CD14-positive monocyte (primary cell): ENCODE measurements at regions not wholly inside any gene's neighbourhood (a gene's known extent, or its start where the extent isn't known, plus 50 kb on each side); places are given as distances from the start of the nearest gene placed in this dataset.

Experiments used
- DNase-seq, 3 donors: peaks; one replicate each; pipeline ENCODE4 v3.0.0-alpha.2; 2011 to 2022
- H2AFZ ChIP-seq: 2 replicates; pipeline ENCODE4 v1.6.0; 2012; ENCODE audit warnings: mild to moderate bottlenecking, low read depth, low read length, inconsistent platforms; ENCODE audit not compliant: insufficient read depth, poor library complexity, severe bottlenecking
- H3K27ac ChIP-seq, 2 donors: 1 replicate in 1 of 2; 2 replicates in 1 of 2; pipeline ENCODE4 v1.5.1; 2012 to 2013; ENCODE audit warnings: low read length in 2 of 2, control low read depth in 1 of 2, inconsistent platforms in 1 of 2, low read depth in 1 of 2, mild to moderate bottlenecking in 1 of 2
- H3K27me3 ChIP-seq, 2 donors: one replicate each; pipeline versions ENCODE4 v1.6.0 to v1.6.1; 2011 to 2013; ENCODE audit warnings: low read length in 2 of 2; ENCODE audit not compliant: control insufficient read depth in 2 of 2, insufficient read depth in 2 of 2
- H3K36me3 ChIP-seq, 2 donors: replicated peaks in 1 of 2; 1 replicate in 1 of 2; 2 replicates in 1 of 2; pipeline versions ENCODE4 v1.5.1 to v1.6.1; 2012 to 2013; ENCODE audit warnings: low read length in 2 of 2, control low read depth in 1 of 2, inconsistent platforms in 1 of 2, mild to moderate bottlenecking in 1 of 2; ENCODE audit not compliant: insufficient read depth in 2 of 2, control insufficient read depth in 1 of 2
- H3K4me1 ChIP-seq, 2 donors: 1 replicate in 1 of 2; 2 replicates in 1 of 2; pipeline versions ENCODE4 v1.5.1 to v1.6.1; 2012 to 2013; ENCODE audit warnings: low read length in 2 of 2, control low read depth in 1 of 2, inconsistent platforms in 1 of 2, mild to moderate bottlenecking in 1 of 2, moderate library complexity in 1 of 2; ENCODE audit not compliant: insufficient read depth in 2 of 2, control insufficient read depth in 1 of 2
- H3K4me2 ChIP-seq: replicated peaks from 2 replicates; pipeline ENCODE3; 2012; ENCODE audit warnings: low read length, moderate library complexity, mild to moderate bottlenecking; ENCODE audit not compliant: poor library complexity, severe bottlenecking; ENCODE audit errors: extremely low read depth
- H3K4me3 ChIP-seq, 3 experiments: fragments of 200-600 bp in 1 of 3; sonication (generic) in 1 of 3; replicated peaks in 1 of 3; 1 replicate in 2 of 3; 2 replicates in 1 of 3; pipeline ENCODE4 v1.5.1; 2011 to 2013; ENCODE audit warnings: low read length in 3 of 3, mild to moderate bottlenecking in 3 of 3, control low read depth in 2 of 3, low read depth in 2 of 3, inconsistent platforms in 1 of 3, moderate library complexity in 1 of 3
- H3K79me2 ChIP-seq: 2 replicates; pipeline ENCODE4 v1.6.0; 2012; ENCODE audit warnings: mild to moderate bottlenecking, control low read depth, inconsistent platforms, low read length, moderate library complexity; ENCODE audit not compliant: insufficient read depth
- H3K9ac ChIP-seq: 2 replicates; pipeline ENCODE4 v1.6.0; 2017; ENCODE audit warnings: low read length, mild to moderate bottlenecking; ENCODE audit not compliant: insufficient read depth, poor library complexity, severe bottlenecking
- H3K9me3 ChIP-seq, 2 donors: replicated peaks in 1 of 2; 1 replicate in 1 of 2; 2 replicates in 1 of 2; pipeline versions ENCODE4 v1.5.1 to v1.6.1; 2012 to 2013; ENCODE audit warnings: low read length in 2 of 2, control low read depth in 1 of 2; ENCODE audit not compliant: control insufficient read depth in 1 of 2, insufficient read depth in 1 of 2
- H4K20me1 ChIP-seq: 2 replicates; pipeline ENCODE4 v1.6.0; 2012; ENCODE audit warnings: mild to moderate bottlenecking, low read length, control low read depth, moderate library complexity; ENCODE audit not compliant: insufficient read depth
- H3K27ac Mint-ChIP-seq, 7 donors: one replicate each; pipeline ENCODE4 v1.8.0; 2020; ENCODE audit warnings: mild to moderate bottlenecking in 7 of 7, mixed read lengths in 7 of 7, moderate library complexity in 6 of 7, inconsistent platforms in 2 of 7
- H3K27me3 Mint-ChIP-seq, 3 donors: one replicate each; pipeline ENCODE4 v1.8.0; 2021 to 2022; ENCODE audit warnings: low read depth in 3 of 3, mild to moderate bottlenecking in 3 of 3, mixed read lengths in 3 of 3, moderate library complexity in 3 of 3, inconsistent platforms in 1 of 3
- H3K36me3 Mint-ChIP-seq, 2 donors: one replicate each; pipeline ENCODE4 v1.8.0; 2020; ENCODE audit warnings: mixed read lengths in 2 of 2, inconsistent platforms in 1 of 2, mild to moderate bottlenecking in 1 of 2
- H3K4me1 Mint-ChIP-seq: one replicate; pipeline ENCODE4 v1.8.0; 2020; ENCODE audit warnings: mild to moderate bottlenecking, mixed read lengths
- H3K4me3 Mint-ChIP-seq, 2 donors: one replicate each; pipeline ENCODE4 v1.8.0; 2020; ENCODE audit warnings: mild to moderate bottlenecking in 2 of 2, mixed read lengths in 2 of 2, moderate library complexity in 1 of 2
- H3K9me3 Mint-ChIP-seq, 7 donors: one replicate each; pipeline ENCODE4 v1.8.0; 2020 to 2022; ENCODE audit warnings: mixed read lengths in 7 of 7, mild to moderate bottlenecking in 6 of 7, moderate library complexity in 6 of 7, inconsistent platforms in 2 of 7
- CTCF ChIP-seq: fragments of 200-600 bp; IDR thresholded peaks from one replicate; pipeline ENCODE4 v1.8.0; 2022; ENCODE audit warnings: antibody characterized with exemption, mild to moderate bottlenecking
- WGBS: methylation state at CpG from one replicate; pipeline ENCODE4 v1.1.5; 2013; ENCODE audit warnings: missing lambda C conversion rate; ENCODE audit not compliant: insufficient coverage; 5-methylcytosine and 5-hydroxymethylcytosine counted together
- intact Hi-C, 2 donors: fragments of 100-400 bp; cut with micrococcal nuclease; formaldehyde crosslinking; loops; one replicate each; pipeline versions ENCODE4 v1.15.0 to v1.15.1; 2023

DNA sequence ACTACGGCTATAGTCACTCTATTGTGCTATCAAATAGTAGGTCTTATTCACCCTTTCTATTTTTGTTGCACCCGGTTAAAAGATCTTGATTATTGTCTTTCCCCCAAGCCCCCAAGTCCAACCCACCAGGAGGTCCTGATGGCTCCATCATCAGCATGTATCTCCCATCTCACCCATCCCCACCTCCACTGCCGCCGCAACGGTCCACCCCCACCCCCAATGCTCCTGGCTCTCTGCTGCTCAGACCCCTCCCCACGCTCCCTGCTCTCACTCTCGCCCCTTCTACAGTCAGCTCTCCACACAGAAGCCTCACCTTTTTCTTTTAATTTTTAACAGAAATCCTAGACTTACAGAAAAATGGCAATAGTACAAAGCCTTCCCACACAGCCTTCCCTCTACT, 51.5 kb upstream of the SH3PXD2B start:
- peaks cover 6 to 13% (median 10%) of the 10 kb centered on the region in 3 donors for H3K27me3 Mint-ChIP-seq
- DNase-seq: no peak
- no peaks in the 10 kb centered on the region for H3K9me3 ChIP-seq

DNA sequence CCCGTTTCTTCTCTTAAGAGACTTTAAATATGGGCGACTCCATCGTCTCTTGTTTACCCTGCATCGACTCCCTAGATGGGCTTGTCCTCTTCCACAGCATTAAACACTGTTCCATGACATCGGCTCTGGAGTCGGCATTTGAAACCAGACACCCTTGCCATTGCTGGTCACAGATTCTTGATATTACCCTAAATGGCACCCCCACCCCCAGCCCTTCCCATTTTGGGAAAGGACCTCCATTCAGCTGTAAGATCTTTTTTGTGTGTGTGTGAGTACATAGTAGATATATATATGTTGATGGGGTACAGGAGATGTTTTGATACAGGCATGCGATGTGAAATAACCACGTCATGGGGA, 51.1 kb upstream of the SH3PXD2B start:
- TF ChIP-seq CTCF: no peak
- DNase-seq: no peak
- H3K9me3 ChIP-seq: no peaks in the 10 kb centered on the region
- no peaks in the 10 kb centered on the region for H3K4me1 ChIP-seq
- H3K27ac ChIP-seq: no peak overlapping the region
- peaks cover 6 to 13% (median 10%) of the 10 kb centered on the region in 3 donors for H3K27me3 Mint-ChIP-seq
- no peaks in the 10 kb centered on the region for H3K79me2 ChIP-seq
- H3K4me3 ChIP-seq: no peak overlapping the region
- intact Hi-C loops: no loop called here
- no peaks in the 10 kb centered on the region for H3K4me1 Mint-ChIP-seq
- WGBS: 85% methylated on average over 5 of the region's 8 CpGs
- H2AFZ ChIP-seq: no peak overlapping the region
- H3K36me3 ChIP-seq: no peaks in the 10 kb centered on the region
- H3K36me3 Mint-ChIP-seq: no peaks in the 10 kb centered on the region
- no peak overlapping the region for H3K4me2 ChIP-seq
- no peak overlapping the region for H3K4me3 Mint-ChIP-seq
- H3K9me3 Mint-ChIP-seq: peaks cover 0 to 2% (median 0%) of the 10 kb centered on the region in 7 donors
- no peak overlapping the region for H3K9ac ChIP-seq
- no peaks in the 10 kb centered on the region for H3K27me3 ChIP-seq
- no peak overlapping the region for H3K27ac Mint-ChIP-seq
- no peaks in the 10 kb centered on the region for H4K20me1 ChIP-seq

More for the DNA sequence above, 51.5 kb upstream of the SH3PXD2B start:
- H3K27me3 ChIP-seq: no peaks in the 10 kb centered on the region
- no peak for TF ChIP-seq CTCF
- intact Hi-C loops: no loop called here
- H3K9ac ChIP-seq: no peak overlapping the region
- no peak overlapping the region for H3K4me2 ChIP-seq
- H4K20me1 ChIP-seq: no peaks in the 10 kb centered on the region
- H2AFZ ChIP-seq: no peak overlapping the region
- H3K27ac ChIP-seq: no peak overlapping the region
- no peak overlapping the region for H3K4me3 ChIP-seq
- peaks cover 0 to 4% (median 0%) of the 10 kb centered on the region in 7 donors for H3K9me3 Mint-ChIP-seq
- no peaks in the 10 kb centered on the region for H3K4me1 ChIP-seq
- H3K4me1 Mint-ChIP-seq: no peaks in the 10 kb centered on the region
- 96% methylated on average over 6 of the region's 7 CpGs for WGBS
- no peak overlapping the region for H3K27ac Mint-ChIP-seq
- no peaks in the 10 kb centered on the region for H3K36me3 ChIP-seq
- no peak overlapping the region for H3K4me3 Mint-ChIP-seq
- H3K36me3 Mint-ChIP-seq: no peaks in the 10 kb centered on the region
- no peaks in the 10 kb centered on the region for H3K79me2 ChIP-seq
